Mucosa of gallbladder (tissue), 1 donor: ENCODE measurements at regions not wholly inside any gene's neighbourhood (a gene's known extent, or its start where the extent isn't known, plus 50 kb on each side); places are given as distances from the start of the nearest gene placed in this dataset.

Experiments used
- DNase-seq: peaks from one replicate; pipeline ENCODE4 v3.0.0-alpha.2; 2020; ENCODE audit warnings: low spot score
- donor health status: DM: no; HTN: no; CAD: no.

DNA sequence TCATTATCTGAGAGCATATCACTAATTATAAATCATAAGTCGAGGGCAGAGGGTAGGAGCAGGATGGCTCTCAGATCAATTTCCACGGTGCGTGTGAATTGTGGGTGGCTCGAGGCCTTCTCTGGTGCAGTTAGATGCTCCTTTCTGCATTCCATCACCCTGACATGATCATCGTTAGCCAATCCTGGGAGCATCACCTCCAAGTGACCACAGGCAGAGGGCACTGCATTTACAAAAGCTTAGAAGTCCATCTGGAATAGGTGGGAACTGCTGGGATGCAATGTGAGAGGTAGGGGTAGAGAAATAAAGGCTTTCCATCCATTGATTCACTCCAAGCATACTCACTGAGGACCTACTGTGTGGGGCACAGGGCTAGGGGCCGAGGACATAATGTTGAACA is 538.2 kb upstream of the TBX3 start:
- DNase-seq, result no peak

DNA sequence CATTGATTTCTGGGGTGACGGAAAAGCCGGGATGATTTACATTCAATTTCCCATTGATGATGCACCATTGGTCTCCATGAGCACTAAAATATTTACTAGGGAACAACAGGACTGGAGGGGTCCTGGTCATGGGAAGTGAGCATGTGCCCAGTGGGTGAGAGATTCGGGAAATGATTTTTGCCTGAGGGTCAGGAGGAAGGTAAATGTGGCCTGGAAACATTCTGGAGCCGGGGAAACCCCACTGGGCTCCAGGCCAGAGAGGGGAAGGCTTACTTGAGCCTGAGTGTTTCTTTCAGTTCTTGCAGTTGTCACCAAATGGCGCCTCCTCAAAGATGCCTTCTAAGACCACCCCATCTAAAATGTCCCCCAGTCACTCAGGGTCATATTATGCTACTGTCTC is 532.3 kb upstream of the TBX3 start:
- no peak for DNase-seq

DNA sequence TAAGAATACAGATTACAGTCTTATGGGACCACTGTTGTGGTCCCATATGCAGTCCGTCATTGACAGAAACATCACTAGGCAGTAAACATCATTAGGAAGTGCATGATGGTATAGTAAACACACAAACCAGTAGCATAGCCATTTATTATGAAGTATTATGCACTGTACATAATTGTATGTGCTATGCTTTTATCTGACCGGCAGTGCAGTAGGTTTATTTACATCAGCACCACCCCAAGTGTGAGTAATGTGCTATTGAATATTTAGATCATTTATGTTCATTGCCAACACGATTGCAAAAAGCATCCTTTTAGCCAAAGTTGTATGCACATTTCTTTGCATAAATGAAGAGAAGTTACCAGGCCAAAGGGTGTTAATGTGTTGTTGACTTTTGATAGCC is 531.6 kb upstream of the TBX3 start:
- DNase-seq, result no peak

DNA sequence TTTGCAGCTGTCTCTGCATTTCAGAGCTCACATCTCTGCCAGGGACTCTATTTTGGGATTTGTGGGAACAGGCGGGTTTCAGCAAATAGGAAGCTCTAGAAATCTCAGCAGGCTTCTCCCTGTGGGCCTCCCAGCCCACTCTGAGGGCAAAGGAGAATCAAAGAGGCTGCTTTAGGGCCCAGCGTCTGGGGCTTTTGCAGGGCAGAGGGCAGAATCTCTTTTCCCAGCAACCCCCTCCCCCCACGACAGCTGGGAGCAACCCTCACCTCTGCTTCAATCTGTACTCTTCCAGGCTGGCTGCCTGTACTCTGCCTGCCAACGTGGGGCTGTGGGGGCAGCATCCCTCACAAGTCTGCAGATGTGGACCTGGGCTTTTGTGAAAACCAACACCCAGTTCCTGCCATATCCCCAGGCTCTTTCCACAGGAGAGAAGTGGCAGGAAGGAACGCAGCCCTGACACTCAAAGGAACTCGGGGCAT is 529.6 kb upstream of the TBX3 start:
- DNase-seq, result no peak

DNA sequence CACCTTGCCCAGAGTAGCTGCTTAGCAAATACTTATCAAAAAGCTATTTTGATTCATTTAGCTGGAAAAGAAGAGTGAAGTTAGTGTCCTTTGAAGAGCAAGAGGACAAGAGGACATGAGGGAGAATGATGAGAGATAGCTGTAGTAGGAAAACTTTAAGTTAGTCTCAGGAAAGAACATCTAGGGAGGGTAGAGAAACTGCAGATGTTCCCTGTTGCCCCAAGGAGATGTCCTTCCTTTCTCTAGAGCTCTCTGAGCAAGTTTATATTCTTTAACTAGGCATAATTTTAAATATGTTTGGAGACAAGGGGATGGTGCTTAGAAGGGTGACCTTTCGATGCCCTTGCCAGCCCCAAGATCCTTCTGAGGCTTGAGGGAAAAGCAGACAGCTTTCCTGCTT is 529.1 kb upstream of the TBX3 start:
- DNase-seq, result no peak

DNA sequence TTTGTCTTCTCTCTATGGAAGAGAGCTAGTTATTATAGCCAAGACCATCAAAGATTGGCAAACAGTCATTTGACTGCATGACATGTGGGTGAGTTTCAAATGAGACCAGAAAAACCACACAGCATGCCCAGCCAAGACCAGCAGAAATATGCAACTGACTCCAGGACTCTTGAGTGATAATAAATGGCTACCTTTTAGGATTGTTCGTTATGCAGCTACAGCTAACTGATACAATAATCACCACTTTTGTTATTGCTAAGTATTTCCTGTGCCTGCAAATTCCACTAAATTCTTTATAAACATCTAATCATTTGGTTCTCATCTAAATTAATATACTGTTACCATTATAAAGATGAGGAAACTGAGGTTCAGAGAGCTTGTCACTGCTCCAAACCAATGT is 528.4 kb upstream of the TBX3 start:
- DNase-seq, result no peak

DNA sequence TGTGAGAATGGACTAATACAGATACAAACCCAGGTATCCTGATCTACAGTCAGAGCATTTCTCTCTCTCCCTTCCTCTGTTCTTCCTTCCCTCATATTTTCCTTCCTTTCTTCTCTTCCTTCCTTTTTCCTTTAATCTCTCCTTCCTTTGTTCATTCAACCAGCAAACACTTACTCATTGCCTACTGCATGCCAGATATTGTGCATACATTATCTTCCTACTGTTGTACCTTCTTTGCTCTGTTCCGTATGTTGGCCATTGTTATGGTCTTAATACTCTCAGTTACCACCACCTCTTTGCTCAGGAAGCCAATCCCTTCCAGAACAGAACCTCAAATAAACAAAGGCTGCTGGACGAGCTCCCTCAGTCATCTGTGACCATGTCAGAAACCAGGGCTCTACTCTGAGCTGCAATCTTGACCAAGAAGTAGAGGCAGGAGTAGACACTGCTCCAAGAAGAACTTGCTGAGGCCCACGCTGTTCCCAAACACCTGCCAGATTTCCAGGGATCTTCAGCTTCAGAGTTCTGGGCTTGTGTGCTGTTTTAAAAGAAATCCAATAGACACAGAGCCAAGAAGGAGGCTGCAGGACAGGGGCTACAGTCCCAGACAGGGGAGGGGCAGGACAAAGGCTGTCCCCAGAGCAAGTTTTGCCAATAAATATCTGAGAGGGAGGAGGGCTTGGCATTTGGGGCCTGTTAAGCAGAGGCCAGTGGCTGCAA is 526.7 kb upstream of the TBX3 start:
- no peak for DNase-seq

DNA sequence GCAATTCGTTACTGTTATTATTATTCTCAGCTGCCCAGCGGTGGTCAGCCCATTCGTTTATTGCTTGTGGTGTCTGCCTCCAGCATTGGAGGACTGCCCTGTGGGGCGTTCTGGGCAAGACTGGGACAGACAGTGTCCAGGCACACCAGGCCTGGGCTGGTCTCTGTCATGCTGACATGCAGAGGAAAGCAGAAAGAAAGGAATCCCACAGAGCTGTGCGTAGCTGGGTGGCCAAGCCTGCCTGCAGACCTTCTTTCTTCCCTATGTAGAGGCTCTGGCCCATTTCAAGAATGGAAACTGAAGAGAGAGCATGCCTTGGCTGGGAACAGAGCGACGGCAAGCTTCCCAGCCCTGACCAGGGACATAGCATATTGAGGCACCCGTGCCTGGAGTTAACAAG is 525.3 kb upstream of the TBX3 start:
- DNase-seq, result peak; percentile 79

DNA sequence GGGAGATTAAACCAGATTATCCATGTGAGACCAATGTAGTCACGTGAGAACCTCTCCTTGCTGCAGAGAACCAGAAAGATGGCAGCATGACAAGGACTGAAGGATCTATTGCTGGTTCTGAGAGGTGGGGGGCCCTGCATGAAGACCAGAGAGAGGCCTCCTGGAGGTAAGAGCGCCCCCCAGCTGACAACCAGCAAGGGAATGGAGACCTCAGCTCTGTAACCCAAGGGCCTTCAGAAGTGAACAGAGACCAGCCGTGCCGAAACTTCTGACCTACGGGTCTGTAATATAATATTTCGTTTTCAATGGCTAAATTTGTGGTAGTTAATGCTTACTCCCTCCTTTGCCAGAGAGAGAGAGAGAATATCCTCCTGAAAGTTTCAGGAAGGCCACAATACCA is 524.1 kb upstream of the TBX3 start:
- no peak for DNase-seq

DNA sequence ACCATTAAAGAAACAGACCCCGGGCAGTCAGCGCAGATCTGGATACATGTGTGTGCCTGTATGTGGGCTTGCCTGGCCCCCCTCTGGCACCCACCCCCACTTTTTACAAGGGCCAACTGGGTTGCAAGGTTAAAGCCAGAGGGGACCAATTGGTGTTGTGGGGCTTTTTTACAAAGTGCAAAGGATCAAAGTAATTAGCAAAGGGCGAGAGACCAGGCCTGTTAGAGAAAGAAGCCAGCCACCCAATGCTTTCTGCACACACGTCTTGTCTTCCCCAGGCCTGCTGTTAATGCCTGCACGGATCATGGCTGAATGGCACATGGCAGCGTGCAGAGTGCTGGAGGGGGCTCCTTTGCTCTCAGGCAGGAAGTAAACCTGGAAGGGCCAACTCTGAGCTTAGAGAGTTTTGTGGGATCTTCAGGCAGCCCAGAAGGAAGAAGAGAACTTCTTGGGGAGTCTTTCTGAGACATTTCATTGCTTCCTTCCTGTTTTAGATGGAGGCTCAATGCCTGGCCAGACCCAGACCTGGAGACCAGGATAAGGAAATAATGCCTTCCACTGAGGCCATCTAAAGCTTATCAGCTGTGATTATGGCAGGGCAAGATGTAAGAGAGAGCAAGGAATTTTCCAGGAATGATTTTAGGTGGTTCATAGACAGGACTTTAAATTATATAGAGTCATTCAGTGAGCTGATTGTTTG is 523.4 kb upstream of the TBX3 start:
- DNase-seq, result no peak

DNA sequence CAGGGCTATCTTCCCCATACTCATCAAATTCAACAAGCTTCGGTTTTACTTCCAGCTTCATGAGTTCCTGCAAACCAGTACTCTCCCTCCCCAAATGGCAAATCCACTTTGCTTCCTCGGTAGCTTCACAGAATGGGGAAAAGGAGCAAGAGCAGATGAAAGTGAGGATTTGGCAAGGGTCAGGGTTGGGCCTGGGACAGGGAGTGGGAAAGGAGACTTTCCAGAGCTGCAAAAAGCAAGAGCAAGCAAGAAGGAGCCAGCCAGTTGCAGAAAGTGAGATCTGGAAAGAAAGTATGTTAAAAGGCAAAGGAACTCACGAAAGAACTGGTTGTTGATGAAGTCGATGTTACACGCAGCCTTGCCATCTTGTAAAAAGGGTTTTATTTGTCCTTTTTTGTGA is 522.8 kb upstream of the TBX3 start:
- no peak for DNase-seq

DNA sequence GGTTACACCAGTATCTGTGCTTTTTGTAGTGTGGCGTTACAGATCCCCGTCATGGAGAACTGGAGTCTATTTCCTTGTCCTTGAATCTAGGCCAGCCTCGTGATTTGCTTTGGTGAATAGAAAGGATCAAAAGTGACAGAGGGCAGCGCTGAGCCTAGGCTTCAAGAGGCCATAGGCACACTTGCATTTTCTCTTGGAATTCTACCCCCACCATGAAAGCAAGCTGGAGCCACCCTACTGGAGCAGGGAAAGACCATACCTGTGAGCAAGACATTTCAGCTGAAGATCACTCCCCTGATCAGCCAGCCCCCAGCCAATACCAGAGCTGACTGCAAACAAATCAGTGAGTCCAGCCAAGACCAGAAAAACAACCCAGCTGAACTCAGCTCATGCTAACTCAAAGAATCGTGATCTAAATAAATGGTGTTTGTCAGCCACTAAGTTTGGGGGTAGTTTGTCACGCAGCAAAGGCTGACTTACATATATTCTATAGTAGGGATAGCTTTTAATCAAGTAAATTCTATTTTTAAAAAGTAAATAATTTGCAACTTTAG is 521.9 kb upstream of the TBX3 start:
- no peak for DNase-seq

DNA sequence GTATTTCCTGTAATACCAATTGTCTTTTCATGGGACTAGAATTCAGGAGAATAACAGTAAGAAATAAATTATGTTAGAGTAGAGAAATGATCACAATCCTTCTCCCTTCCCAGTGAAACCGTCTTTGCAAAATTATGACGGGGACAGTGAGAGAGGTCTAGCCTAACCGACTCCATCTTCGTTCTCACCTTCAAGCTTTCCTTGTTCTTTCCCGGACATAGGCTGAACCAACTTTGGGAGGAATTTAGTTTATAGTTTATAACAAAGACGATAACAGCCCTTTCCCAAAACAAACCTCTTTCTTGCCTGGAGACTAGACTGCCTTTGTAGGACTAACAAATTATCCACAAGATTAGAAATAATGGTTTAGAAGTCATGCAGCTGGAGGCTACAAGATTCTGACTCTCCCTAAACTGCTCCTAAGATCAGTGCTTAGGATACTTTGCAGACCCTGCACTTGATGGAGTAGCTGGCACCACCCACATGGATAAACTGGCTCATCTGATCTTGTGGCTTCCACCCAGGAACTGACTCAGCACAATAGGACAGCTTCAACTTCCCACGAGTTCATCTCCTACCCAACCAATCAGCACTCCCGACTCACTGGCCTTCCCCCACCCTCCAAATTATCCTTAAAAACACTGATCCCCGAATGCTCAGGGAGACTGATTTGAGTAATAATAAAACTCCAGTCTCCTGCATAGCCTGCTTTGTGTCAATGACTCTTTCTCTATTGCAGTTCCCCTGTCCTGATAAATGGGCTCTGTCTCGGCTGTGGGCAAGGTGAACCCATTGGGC is 521.2 kb upstream of the TBX3 start:
- no peak for DNase-seq

DNA sequence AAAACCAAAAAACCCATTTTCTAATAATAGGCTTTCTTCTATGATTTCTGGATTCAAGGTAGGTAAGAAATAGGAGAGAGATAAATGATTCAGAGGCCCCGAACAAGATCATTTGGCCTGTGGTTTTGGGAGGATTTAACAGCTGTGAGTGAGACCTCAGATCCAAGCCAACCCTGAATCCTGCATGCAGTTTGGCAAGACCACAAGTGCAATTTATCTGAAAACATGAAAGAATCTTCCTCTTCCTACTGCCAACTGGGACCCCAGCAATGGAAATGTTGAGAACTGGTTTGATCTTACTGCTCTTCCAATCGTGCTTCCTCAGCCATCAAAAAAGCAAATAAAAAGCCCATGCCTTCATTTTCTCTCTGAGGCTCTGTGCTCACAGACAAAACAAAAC is 519.7 kb upstream of the TBX3 start:
- no peak for DNase-seq

DNA sequence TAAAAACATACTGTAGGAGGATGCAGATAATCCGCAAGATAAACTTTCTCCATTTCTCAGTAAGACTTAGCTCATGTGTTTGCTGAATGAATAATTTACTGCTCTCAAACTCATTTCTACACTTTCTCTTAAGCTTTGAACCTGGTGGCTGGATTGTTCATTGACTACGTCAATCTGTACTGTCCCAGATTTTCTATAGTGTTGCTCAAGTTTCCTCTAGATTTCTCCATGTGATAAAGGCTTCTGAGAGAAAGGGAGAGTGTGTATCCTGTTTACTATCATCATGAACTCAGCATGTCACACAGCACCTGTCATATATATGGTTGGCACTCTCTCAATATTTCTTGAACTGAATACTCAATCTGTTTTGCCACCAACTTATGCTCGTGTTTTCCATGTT is 518.0 kb upstream of the TBX3 start:
- no peak for DNase-seq

DNA sequence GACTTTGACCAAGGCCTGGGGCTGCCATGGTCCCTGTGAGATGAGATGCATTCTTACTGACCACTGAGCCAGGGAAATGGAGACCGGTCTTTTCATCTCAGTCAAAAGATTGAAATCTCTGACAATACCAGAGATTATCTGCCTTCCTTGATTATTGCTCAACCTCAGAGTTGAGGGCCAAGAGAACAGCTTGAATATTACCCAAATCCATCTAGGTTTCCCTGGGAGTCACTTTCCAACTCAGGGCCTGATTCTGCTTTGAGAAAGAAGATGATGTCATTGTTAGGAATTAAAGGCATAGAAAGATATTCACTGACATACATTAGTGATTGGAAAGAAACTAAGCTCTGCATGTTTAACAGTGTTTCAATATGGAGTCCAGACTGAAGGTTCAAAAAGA is 515.9 kb upstream of the TBX3 start:
- DNase-seq, result no peak

DNA sequence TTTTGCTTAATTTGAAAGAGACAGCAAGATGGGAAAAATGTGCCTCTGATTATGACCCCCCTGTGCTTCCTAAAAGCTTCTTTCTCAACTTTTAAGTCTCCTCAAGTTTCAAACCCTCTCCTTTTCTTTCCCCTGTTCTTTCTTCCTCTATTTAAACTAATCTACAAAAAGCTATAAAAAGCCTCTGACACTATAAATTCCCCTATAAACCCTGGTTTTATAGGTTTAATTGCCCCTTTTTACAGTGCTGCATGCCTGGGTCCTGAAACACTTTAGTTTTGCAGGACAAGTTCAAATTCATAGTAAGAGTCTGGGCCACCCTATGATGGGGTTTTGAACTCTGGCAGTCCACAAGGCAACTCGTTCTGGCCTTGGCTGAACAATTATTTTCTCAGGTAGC is 510.9 kb upstream of the TBX3 start:
- no peak for DNase-seq

DNA sequence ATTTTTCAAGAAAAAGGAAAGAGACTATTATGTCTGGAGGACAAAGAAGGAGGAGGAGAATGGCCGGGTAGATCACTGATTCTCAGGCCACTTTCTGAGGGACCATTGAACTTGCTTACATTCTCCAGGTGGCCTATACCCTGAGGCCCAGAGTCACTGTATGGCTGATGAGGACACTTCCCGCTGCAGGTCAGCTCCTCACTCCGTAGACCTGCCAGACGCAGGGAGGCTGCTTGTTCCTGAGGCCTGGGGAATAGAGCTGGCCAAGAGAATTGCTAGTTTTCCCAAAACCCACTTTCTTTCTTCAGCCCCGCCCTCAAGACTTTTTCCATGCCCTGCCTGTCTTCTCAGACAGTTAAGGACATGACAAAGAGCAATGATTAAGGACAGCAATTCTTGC is 510.5 kb upstream of the TBX3 start:
- no peak for DNase-seq

DNA sequence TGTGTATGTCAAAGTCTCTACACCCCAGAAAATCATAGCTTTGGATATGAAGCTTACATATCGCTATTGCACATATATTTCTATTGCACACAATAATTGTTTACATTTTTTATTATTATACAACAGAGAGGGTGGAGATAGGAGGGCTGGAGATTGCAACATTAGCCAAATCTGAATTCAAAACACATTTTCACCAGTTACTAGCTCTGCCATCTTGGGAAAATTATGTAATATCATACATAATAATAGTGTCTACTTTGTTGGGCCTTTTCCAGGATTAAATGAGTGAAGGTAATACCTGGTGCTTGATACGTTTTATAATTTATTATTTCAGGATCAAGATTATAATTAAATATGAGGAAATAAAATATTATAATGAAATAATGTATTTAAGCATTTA is 507.4 kb upstream of the TBX3 start:
- no peak for DNase-seq

DNA sequence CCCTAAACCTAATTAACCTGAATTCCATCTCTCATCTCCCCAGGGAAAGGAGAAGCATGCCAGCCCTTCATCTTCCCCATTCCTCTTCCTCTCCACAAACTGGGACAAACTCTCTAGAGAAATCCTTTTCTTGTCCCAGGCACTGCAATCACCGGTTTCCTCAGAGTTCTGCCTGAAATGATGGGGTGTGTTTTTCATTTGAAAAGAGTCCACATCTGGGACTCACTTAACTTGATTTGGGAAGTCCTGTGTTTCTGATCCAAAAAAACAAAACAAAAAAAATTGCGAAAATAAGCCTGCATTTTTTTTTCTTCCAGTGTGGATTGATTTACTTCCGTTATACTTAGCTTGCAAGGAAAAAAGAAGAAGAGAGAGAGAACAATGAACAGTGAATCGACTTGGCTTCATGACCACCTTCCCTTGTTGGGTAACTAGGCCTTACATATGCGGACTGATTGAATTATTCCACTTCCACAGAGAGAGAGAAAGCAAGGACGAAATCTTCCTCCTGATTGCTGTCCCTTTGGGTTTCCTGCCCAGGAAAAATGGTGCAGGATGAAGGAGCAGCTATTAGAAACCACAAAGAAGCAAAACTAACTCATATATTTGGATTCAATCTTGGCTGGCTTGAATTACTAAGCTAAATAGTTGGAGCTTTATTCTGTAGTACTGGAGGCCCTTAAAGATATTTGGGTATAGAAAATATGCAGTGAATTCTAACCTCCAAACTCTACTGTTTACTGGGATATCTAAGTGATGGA is 506.2 kb upstream of the TBX3 start:
- no peak for DNase-seq

DNA sequence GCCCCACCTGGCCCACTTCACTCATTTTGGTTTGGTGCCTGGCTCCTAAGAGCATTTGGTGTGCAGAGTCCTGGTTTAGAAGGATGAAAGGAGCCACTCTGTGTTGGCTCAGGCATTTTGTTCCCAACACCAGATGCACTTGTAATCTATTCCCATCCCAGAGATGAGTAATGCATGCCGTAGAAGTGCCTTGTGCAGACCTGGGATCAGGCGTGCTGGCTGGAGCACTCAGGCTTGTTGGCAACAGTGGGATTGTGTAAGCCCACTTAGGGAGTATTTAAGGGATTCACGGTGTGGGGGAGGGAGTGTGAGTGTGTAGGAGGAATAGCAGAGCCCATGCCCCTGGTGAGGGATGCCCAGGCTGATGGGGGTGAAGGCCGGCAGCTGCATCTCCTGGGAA is 501.5 kb upstream of the TBX3 start:
- no peak for DNase-seq

DNA sequence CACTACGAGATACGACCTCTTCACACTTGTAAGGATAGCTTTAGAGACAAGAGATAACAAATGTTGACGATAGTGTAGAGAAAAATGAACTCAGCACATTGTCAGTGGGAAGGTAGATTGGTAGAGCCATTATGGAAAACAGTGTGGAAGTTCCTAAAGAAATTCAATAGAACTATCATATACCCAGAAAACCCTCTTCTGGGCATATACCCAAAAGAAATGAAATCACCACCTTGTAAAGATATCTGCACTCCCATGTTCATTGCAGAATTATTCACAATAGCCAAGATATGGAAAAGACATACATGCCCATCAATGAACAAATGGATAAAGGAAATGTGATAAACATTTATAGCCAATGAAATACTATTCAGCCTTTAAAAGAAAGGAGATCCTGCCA is 499.8 kb upstream of the TBX3 start:
- no peak for DNase-seq
